ENCODE measurements at regions not wholly inside any gene's neighbourhood (a gene's known extent, or its start where the extent isn't known, plus 50 kb on each side); places are given as distances from the start of the nearest gene placed in this dataset.

DNA sequence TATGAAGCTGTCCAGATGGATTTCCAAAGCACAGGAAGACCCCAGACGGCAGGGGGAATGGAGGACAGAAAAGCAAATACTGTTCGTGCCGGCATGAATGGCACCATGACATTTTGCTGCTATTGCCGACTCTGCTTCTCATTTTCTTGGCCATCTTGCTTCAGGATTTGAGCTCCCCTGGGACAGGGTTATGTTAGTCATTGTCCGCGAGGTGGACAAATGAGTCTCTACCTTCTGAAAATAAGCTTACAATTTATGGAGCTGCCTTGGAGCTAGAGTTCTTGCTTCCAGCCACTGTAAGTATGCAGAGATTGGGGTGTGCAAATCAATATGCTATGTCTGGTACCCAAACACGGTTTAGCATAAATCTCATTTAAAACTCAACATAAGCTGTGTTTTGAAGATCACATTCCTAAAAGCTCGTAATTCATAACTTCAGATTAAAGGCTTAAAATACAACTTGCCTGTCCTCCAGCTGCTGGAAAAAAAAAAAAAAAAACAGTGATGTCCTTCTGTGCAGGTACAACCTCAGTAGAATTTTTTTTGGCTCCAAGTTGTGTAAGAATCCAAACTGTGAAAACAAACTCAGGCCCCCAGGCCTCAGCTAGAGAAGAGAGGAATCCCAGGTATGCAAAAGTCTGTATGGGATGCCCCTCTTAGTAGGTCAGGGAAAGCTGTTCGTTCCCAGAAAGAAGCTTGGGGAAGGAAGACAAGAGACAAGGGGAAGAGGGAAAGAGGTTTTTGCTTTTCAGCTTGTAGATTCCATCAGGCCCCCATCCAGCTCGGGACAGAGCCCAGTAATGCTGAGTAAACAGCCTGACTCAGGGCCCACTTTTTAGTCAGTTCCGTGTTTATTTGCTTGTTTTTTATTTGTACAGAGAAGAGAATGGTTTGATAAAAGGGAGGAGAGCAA, 184.2 kb upstream of the FOXA2 start:
- TF ChIP-seq EZH2 (IDR thresholded peaks at IDR 0.05; ENCODE audit: borderline replicate concordance, low read depth, low read length, severe bottlenecking) = no peak
- no peak for TF ChIP-seq POLR2A (IDR thresholded peaks at IDR 0.05; ENCODE audit: low read depth, low read length)
- TF ChIP-seq, protein P1, sequence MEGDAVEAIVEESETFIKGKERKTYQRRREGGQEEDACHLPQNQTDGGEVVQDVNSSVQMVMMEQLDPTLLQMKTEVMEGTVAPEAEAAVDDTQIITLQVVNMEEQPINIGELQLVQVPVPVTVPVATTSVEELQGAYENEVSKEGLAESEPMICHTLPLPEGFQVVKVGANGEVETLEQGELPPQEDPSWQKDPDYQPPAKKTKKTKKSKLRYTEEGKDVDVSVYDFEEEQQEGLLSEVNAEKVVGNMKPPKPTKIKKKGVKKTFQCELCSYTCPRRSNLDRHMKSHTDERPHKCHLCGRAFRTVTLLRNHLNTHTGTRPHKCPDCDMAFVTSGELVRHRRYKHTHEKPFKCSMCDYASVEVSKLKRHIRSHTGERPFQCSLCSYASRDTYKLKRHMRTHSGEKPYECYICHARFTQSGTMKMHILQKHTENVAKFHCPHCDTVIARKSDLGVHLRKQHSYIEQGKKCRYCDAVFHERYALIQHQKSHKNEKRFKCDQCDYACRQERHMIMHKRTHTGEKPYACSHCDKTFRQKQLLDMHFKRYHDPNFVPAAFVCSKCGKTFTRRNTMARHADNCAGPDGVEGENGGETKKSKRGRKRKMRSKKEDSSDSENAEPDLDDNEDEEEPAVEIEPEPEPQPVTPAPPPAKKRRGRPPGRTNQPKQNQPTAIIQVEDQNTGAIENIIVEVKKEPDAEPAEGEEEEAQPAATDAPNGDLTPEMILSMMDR (IDR thresholded peaks at IDR 0.05; ENCODE audit: extremely low read depth in 1 of 2, insufficient read depth in 1 of 2, low read depth in 1 of 2, low read length in 2 of 2) = no peak
- no peak for TF ChIP-seq POLR2AphosphoS5 (IDR thresholded peaks at IDR 0.05; ENCODE audit: insufficient read depth, low read depth, low read length)
- TF ChIP-seq MYC (IDR thresholded peaks at IDR 0.05; ENCODE audit: low read depth, low read length) = no peak
- TF ChIP-seq, protein P2, sequence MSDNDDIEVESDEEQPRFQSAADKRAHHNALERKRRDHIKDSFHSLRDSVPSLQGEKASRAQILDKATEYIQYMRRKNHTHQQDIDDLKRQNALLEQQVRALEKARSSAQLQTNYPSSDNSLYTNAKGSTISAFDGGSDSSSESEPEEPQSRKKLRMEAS (IDR thresholded peaks at IDR 0.05; ENCODE audit: insufficient read depth, insufficient read length) = no peak
- TF ChIP-seq JUN (IDR thresholded peaks at IDR 0.05; ENCODE audit: borderline replicate concordance, insufficient read depth, insufficient read length, low read depth) = no peak

Measured in endothelial cell of umbilical vein (primary cell).